Upper lobe of right lung (tissue), 1 donor: ENCODE measurements at regions not wholly inside any gene's neighbourhood (a gene's known extent, or its start where the extent isn't known, plus 50 kb on each side); places are given as distances from the start of the nearest gene placed in this dataset.

Experiments used
- ATAC-seq: fragments of 200-7000 bp; cut with Tn5 transposase; one replicate; pipeline ENCODE4 v1.9.1; 2020; ENCODE audit warnings: mild to moderate bottlenecking, moderate library complexity
- DNase-seq: peaks from one replicate; pipeline ENCODE4 v3.0.0-alpha.2; 2020
- H3K27ac ChIP-seq: fragments of 200-600 bp; one replicate; pipeline ENCODE4 v1.8.0; 2022
- H3K27me3 ChIP-seq: fragments of 200-600 bp; one replicate; pipeline ENCODE4 v1.8.0; 2022; ENCODE audit warnings: mild to moderate bottlenecking
- H3K36me3 ChIP-seq: fragments of 200-600 bp; one replicate; pipeline ENCODE4 v1.8.0; 2022
- H3K4me1 ChIP-seq: fragments of 200-600 bp; one replicate; pipeline ENCODE4 v1.8.0; 2022
- H3K4me3 ChIP-seq: fragments of 200-600 bp; one replicate; pipeline ENCODE4 v1.8.0; 2022; ENCODE audit warnings: mild to moderate bottlenecking
- H3K9me3 ChIP-seq: fragments of 200-600 bp; one replicate; pipeline ENCODE4 v1.8.0; 2022
- intact Hi-C: fragments of 100-400 bp; cut with DNase I; formaldehyde crosslinking; loops from one replicate; pipeline ENCODE4 v1.11.0; 2022
- TF ChIP-seq, protein P1 (sequence below): fragments of 200-600 bp; IDR thresholded peaks from one replicate; pipeline ENCODE4 v1.8.0; 2022; ENCODE audit warnings: antibody characterized with exemption
- donor health status: DM: no; HTN: yes; CAD: no; lungs with severe emphysema.

GRCh38 chr17:77767148-77767547 lies 191.4 kb upstream of the TNRC6C start:
- no peak overlapping the region for H3K4me3 ChIP-seq
- H3K27me3 ChIP-seq, result no peaks in the 10 kb centered on the region
- H3K27ac ChIP-seq, result no peak overlapping the region
- ATAC-seq (no peak), DNase-seq (no peak)
- no peaks in the 10 kb centered on the region for H3K36me3 ChIP-seq
- no peaks in the 10 kb centered on the region for H3K4me1 ChIP-seq
- intact Hi-C loops, result no loop called here
- TF ChIP-seq, protein P1, sequence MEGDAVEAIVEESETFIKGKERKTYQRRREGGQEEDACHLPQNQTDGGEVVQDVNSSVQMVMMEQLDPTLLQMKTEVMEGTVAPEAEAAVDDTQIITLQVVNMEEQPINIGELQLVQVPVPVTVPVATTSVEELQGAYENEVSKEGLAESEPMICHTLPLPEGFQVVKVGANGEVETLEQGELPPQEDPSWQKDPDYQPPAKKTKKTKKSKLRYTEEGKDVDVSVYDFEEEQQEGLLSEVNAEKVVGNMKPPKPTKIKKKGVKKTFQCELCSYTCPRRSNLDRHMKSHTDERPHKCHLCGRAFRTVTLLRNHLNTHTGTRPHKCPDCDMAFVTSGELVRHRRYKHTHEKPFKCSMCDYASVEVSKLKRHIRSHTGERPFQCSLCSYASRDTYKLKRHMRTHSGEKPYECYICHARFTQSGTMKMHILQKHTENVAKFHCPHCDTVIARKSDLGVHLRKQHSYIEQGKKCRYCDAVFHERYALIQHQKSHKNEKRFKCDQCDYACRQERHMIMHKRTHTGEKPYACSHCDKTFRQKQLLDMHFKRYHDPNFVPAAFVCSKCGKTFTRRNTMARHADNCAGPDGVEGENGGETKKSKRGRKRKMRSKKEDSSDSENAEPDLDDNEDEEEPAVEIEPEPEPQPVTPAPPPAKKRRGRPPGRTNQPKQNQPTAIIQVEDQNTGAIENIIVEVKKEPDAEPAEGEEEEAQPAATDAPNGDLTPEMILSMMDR, result no peak
- H3K9me3 ChIP-seq, result no peaks in the 10 kb centered on the region

DNA sequence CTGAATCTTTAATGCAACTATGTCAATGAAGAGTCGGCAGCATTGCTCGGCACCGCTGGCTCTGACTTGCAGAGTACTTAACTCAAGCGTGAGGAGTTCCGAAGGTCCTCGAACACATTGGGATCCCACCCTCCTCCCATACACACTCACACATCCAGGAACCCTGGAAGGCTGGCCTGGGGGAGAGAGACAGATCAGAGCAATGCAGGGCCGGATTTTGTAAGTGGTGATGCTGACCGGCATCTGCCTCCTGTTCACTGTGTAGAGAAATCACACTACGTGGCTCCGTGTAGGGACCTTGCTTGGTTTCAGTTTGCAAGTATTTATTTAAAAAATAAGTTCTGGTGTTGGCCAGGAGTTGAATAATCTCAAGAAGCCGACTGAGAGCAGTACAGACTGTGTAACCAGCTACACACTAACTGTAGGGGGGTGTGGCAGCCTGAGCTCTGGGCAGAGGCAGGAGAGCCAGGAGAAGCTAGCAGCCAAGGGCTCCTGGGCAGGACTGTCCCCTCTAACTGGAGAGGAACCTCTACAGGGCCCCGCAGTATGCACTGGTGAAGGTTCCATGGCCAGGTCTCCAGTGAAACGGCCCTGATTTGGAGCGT lies 190.2 kb upstream of the TNRC6C start:
- ATAC-seq (peak; percentile 54), DNase-seq (no peak)
- Histone ChIP-seq H3K9me3 (no peaks in the 10 kb centered on the region), H3K36me3 (no peaks in the 10 kb centered on the region), H3K4me1 (no peaks in the 10 kb centered on the region), H3K27me3 (no peaks in the 10 kb centered on the region), H3K27ac (no peak overlapping the region), H3K4me3 (no peak overlapping the region)
- TF ChIP-seq, protein P1, result no peak
- intact Hi-C loops, result no loop called here

DNA sequence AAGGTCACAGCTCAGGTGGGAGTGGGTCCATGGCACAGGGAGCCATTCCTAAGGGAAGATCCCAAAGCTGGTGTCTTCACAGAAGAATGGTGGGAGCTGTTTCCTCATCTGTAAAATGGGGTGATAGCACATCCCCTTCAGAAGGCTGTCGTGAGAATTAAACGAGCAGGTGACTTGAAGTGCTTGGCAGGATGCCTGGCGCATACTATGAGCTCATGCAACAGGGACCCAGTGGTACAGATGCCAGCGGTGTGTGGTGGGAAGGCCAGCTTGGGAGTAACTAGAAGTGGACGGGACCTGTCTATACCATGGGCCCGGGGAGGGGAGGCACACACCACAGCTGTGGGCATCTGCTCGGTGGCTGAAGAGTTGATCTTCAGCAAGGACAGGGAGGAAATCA lies 189.3 kb upstream of the TNRC6C start:
- no peak for DNase-seq
- intact Hi-C loops, result no loop called here
- no peaks in the 10 kb centered on the region for H3K9me3 ChIP-seq
- H3K4me3 ChIP-seq, result no peak overlapping the region
- TF ChIP-seq, protein P1, result no peak
- no peaks in the 10 kb centered on the region for H3K27me3 ChIP-seq
- H3K27ac ChIP-seq, result no peak overlapping the region
- ATAC-seq, result peak; percentile 12
- no peaks in the 10 kb centered on the region for H3K4me1 ChIP-seq
- no peaks in the 10 kb centered on the region for H3K36me3 ChIP-seq

DNA sequence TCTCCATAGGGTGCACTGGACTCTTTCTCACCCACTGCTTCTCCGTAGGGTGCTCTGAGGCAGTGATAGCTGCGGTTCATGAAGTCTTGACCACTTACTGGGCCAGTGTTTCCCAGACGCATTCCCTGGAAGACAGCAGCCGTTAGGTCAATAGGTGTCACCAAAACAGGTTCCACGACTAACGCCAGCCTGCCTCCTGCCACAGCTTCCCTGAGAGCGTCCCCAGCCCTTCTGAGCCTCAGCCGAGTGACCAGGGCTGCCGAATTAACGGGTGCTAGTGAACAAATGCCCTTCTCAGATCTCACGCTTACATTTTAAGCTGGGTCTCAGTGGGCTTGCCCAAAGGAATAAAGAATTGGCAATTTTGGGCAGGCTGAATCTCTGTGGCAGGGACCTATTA lies 188.7 kb upstream of the TNRC6C start:
- DNase-seq (no peak), ATAC-seq (no peak)
- no peak overlapping the region for H3K4me3 ChIP-seq
- no peaks in the 10 kb centered on the region for H3K4me1 ChIP-seq
- intact Hi-C loops, result no loop called here
- H3K27me3 ChIP-seq, result no peaks in the 10 kb centered on the region
- H3K36me3 ChIP-seq, result no peaks in the 10 kb centered on the region
- TF ChIP-seq, protein P1, result no peak
- no peaks in the 10 kb centered on the region for H3K9me3 ChIP-seq
- H3K27ac ChIP-seq, result no peak overlapping the region

DNA sequence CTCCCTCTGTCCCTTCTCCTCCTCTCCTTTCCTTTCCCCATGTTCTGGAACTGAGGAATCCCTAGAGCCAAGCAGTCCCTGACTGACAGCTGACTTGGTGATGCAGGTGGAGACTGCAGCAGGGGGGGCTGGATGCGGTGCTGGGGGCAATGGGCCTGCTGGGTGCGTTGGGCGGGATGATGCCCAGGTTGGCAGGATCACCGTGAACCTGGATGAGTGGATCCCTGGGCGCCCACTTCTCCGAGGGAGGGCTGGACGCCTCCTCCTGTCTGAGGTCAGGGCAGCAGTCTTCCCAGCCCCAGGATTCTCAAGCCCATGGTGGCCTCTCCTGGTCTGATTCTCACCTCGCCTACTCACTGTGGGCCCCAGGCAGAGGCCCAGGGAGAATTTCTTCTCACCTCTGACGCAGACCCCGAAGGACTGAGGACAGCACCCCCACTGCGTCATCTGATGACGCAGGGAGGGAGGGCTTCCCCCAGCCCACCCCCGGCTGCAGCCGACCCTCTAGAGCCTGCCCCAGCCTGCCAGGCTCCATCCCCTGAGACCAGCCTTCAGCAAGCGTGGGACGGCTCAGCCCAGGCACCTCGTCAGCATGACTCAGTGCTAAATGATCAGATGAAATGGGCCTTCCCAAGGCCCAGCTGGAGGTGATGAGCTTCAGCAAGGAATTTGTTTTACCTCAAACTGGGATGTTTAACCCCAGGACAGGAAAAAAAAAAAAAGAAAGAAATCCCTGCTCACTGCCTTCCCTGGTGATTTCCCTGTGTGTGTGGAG lies 188.0 kb upstream of the TNRC6C start:
- ATAC-seq, result no peak
- no peak overlapping the region for H3K27ac ChIP-seq

More for the DNA sequence above, 188.0 kb upstream of the TNRC6C start:
- Histone ChIP-seq H3K36me3 (no peaks in the 10 kb centered on the region), H3K4me1 (no peaks in the 10 kb centered on the region), H3K27me3 (no peaks in the 10 kb centered on the region), H3K4me3 (no peak overlapping the region), H3K9me3 (no peaks in the 10 kb centered on the region)
- TF ChIP-seq, protein P1, result no peak
- intact Hi-C loops, result no loop called here
- DNase-seq, result no peak
